Neural progenitor cell (in vitro differentiated cells): ENCODE measurements at regions not wholly inside any gene's neighbourhood (a gene's known extent, or its start where the extent isn't known, plus 50 kb on each side); places are given as distances from the start of the nearest gene placed in this dataset.

Experiments
- DNase-seq: peaks from one replicate; pipeline ENCODE4 v3.0.0-alpha.2; 2016; ENCODE audit warnings: low spot score
- H2AFZ ChIP-seq: fragments of 200-600 bp; sonication (generic); replicated peaks from 2 replicates; pipeline ENCODE4 v1.6.1; 2016; ENCODE audit warnings: antibody characterized with exemption
- H3F3A ChIP-seq: fragments of 200-600 bp; sonication (generic); 2 replicates; pipeline ENCODE4 v1.6.1; 2016; ENCODE audit warnings: antibody characterized with exemption, low read depth
- H3K27ac ChIP-seq: fragments of 200-600 bp; sonication (generic); 2 replicates; pipeline ENCODE4 v1.5.1; 2016; ENCODE audit warnings: mild to moderate bottlenecking
- H3K27me3 ChIP-seq: fragments of 200-600 bp; sonication (generic); 2 replicates; pipeline ENCODE4 v1.6.1; 2016; ENCODE audit warnings: mild to moderate bottlenecking, moderate library complexity
- H3K36me3 ChIP-seq: fragments of 200-600 bp; sonication (generic); 2 replicates; pipeline ENCODE4 v1.5.1; 2016
- H3K4me1 ChIP-seq: fragments of 200-600 bp; sonication (generic); 2 replicates; pipeline ENCODE4 v1.6.1; 2016; ENCODE audit warnings: mixed run types
- H3K4me2 ChIP-seq: fragments of 200-600 bp; sonication (generic); 2 replicates; pipeline ENCODE4 v1.6.1; 2016
- H3K4me3 ChIP-seq: fragments of 200-600 bp; sonication (generic); 2 replicates; pipeline ENCODE4 v1.5.1; 2016
- H3K79me2 ChIP-seq: fragments of 200-600 bp; sonication (generic); 2 replicates; pipeline ENCODE4 v1.6.1; 2016; ENCODE audit warnings: low read depth
- H3K9ac ChIP-seq: fragments of 200-600 bp; sonication (generic); 2 replicates; pipeline ENCODE4 v1.6.1; 2016
- H3K9me3 ChIP-seq: fragments of 200-600 bp; sonication (generic); 2 replicates; pipeline ENCODE4 v1.5.1; 2016; ENCODE audit warnings: low read depth
- H4K20me1 ChIP-seq: fragments of 200-600 bp; sonication (generic); 2 replicates; pipeline ENCODE4 v1.6.1; 2016; ENCODE audit warnings: low read depth
- H3K27ac Mint-ChIP-seq: 3 replicates; pipeline ENCODE4 v1.8.0; 2021; ENCODE audit warnings: mixed read lengths
- H3K27me3 Mint-ChIP-seq: 2 replicates; pipeline ENCODE4 v1.8.0; 2022; ENCODE audit warnings: low read depth, mild to moderate bottlenecking, inconsistent platforms, moderate library complexity, mixed read lengths; ENCODE audit not compliant: insufficient read depth
- H3K36me3 Mint-ChIP-seq: 3 replicates; pipeline ENCODE4 v1.8.0; 2021; ENCODE audit warnings: mixed read lengths
- H3K4me1 Mint-ChIP-seq: 3 replicates; pipeline ENCODE4 v1.8.0; 2021; ENCODE audit warnings: mixed read lengths
- H3K4me3 Mint-ChIP-seq: 3 replicates; pipeline ENCODE4 v1.8.0; 2021; ENCODE audit warnings: mild to moderate bottlenecking, moderate library complexity, mixed read lengths
- H3K9me3 Mint-ChIP-seq: 3 replicates; pipeline ENCODE4 v1.8.0; 2020; ENCODE audit warnings: mixed read lengths
- CTCF ChIP-seq: fragments of 200-600 bp; sonication (generic); IDR thresholded peaks from 2 replicates; pipeline ENCODE4 v1.5.1; 2017; ENCODE audit warnings: antibody characterized with exemption, mild to moderate bottlenecking
- EZH2 ChIP-seq: fragments of 200-600 bp; sonication (generic); IDR thresholded peaks from 2 replicates; pipeline ENCODE4 v1.6.1; 2017; ENCODE audit warnings: antibody characterized with exemption, mild to moderate bottlenecking, moderate library complexity
- EZH2phosphoT487 ChIP-seq: fragments of 200-600 bp; sonication (generic); IDR thresholded peaks from 2 replicates; pipeline ENCODE4 v1.6.1; 2017; ENCODE audit warnings: antibody characterized with exemption

DNA sequence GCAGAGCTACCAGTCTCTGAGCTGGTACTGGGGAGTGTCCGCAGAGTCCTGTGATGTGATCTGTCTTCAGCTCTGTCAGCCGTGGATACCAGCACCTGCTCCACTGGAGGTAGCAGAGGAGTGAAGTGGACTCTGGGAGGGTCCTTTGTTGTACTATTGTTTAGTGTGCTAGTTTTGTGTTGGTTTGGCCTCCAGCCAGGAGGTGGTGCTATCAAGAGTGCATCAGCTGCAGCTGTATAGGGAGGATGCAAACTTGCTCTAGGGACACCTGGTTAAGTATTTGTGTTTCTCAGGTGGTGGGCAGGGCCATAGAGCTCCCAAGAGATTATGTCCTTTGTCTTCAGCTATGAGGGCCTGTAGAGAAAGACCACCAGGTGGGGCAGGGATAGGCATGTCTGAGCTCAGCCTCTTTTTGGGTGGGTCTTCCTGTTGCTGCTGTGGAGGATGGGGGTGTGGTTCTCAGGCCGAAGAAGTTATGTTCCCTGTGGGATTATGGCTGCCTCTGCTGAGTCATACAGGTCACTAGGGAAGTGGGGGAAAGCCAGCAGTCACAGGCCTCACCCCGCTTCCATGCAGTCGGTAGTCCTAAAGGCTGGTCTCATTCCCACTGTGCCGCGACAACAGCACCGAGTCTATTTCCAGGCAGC lies 443.2 kb upstream of the TBL1XR1 start:
- DNase-seq, result no peak
- H3K36me3 ChIP-seq, result no peaks in the 10 kb centered on the region
- no peak overlapping the region for H3K4me3 Mint-ChIP-seq
- H3K36me3 Mint-ChIP-seq, result peaks cover 3% of the 10 kb centered on the region
- peaks cover 9% of the 10 kb centered on the region for H3K4me1 ChIP-seq
- no peak overlapping the region for H3K9ac ChIP-seq
- no peak overlapping the region for H3K4me2 ChIP-seq
- H3K27me3 Mint-ChIP-seq, result peaks cover 2% of the 10 kb centered on the region
- H4K20me1 ChIP-seq, result no peaks in the 10 kb centered on the region
- peaks cover 8% of the 10 kb centered on the region for H3K4me1 Mint-ChIP-seq
- no peak overlapping the region for H3K4me3 ChIP-seq
- H3K27ac ChIP-seq, result no peak overlapping the region
- H2AFZ ChIP-seq, result no peak overlapping the region
- TF ChIP-seq CTCF (no peak), EZH2phosphoT487 (no peak), EZH2 (no peak)
- H3K9me3 Mint-ChIP-seq, result peaks cover 15% of the 10 kb centered on the region
- no peaks in the 10 kb centered on the region for H3K27me3 ChIP-seq
- no peak overlapping the region for H3K27ac Mint-ChIP-seq
- H3K9me3 ChIP-seq, result no peaks in the 10 kb centered on the region
- H3K79me2 ChIP-seq, result no peaks in the 10 kb centered on the region
- no peaks in the 10 kb centered on the region for H3F3A ChIP-seq

DNA sequence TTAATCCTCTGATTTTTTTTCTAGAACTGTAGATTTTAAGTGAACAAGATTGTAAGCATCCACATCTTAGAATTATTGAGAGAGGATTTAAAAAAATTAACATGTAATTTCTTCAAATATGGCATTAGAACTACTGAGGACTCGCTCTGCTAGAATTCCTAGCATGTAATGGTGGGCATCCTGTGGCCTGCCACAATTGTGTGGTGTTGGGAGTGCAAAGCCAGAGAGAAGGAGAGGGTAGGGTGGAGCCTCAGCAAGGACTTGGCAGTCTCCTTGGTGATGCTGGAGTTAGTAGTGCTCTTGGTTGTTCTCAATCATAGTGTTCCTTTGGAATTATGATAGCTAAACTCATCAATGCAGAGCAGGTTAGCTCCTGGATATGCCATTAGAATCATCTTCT lies 443.9 kb upstream of the TBL1XR1 start:
- H3K36me3 Mint-ChIP-seq, result peaks cover 1% of the 10 kb centered on the region
- H3K27me3 Mint-ChIP-seq, result peaks cover 2% of the 10 kb centered on the region
- Histone ChIP-seq H3K36me3 (no peaks in the 10 kb centered on the region), H2AFZ (no peak overlapping the region), H4K20me1 (no peaks in the 10 kb centered on the region), H3K9ac (no peak overlapping the region), H3K79me2 (no peaks in the 10 kb centered on the region), H3K4me3 (no peak overlapping the region), H3F3A (no peaks in the 10 kb centered on the region), H3K27me3 (no peaks in the 10 kb centered on the region), H3K9me3 (no peaks in the 10 kb centered on the region), H3K4me1 (peaks cover 9% of the 10 kb centered on the region), H3K4me2 (no peak overlapping the region), H3K27ac (no peak overlapping the region)
- peaks cover 12% of the 10 kb centered on the region for H3K9me3 Mint-ChIP-seq
- no peak for DNase-seq
- TF ChIP-seq EZH2phosphoT487, result no peak
- no peak for TF ChIP-seq EZH2
- no peak for TF ChIP-seq CTCF
- H3K4me3 Mint-ChIP-seq, result no peak overlapping the region
- H3K27ac Mint-ChIP-seq, result no peak overlapping the region
- peaks cover 8% of the 10 kb centered on the region for H3K4me1 Mint-ChIP-seq

DNA sequence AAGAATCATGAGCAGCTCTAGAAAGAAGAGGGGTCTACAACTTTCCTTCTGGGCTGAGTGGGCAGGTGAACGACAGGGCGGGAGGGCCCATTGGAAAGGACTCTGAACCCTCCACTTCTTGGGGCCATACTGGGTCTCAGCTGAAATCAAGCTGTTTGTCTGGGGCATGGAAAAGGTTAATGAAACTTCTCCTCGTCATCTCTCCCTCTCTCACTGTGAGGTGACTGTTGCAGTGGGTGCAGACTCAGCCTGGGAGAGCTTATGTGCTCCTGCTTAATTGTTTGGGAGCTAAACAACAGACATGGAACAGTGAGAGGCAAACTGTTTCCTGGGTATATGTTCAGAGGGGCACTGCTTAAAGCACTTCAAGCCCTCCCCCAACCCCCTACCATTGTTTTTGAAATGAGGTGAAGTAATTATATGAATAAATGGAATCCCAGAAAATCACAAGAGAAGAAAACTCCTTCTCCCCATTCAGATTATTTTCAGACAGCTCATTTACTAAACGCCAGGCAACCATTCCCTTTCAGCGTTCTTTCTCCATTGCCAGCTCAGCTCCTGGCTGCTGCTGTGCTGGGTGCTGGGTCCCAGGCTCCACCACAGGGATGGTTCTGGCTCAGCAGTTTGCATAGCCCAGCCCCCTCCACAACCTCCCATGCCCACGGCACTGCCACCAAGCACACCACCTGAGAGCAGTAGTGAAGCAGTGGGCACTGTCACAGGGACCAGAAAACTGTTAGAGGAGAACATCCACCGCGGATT lies 444.9 kb upstream of the TBL1XR1 start:
- Histone ChIP-seq H3K4me2 (no peak overlapping the region), H3K79me2 (no peaks in the 10 kb centered on the region), H3K36me3 (no peaks in the 10 kb centered on the region), H3K4me1 (peaks cover 9% of the 10 kb centered on the region), H3K9me3 (no peaks in the 10 kb centered on the region), H3K27me3 (no peaks in the 10 kb centered on the region), H3K27ac (no peak overlapping the region), H2AFZ (peak overlapping the region; percentile 76), H3K9ac (no peak overlapping the region), H3K4me3 (no peak overlapping the region), H4K20me1 (no peaks in the 10 kb centered on the region), H3F3A (no peaks in the 10 kb centered on the region)
- peaks cover 14% of the 10 kb centered on the region for H3K4me1 Mint-ChIP-seq
- H3K27me3 Mint-ChIP-seq, result peaks cover 2% of the 10 kb centered on the region
- peaks cover 8% of the 10 kb centered on the region for H3K9me3 Mint-ChIP-seq
- no peak for TF ChIP-seq CTCF
- no peak for TF ChIP-seq EZH2phosphoT487
- no peak for TF ChIP-seq EZH2
- peak overlapping the region; percentile 6 for H3K27ac Mint-ChIP-seq
- no peak overlapping the region for H3K4me3 Mint-ChIP-seq
- no peak for DNase-seq
- peaks cover 1% of the 10 kb centered on the region for H3K36me3 Mint-ChIP-seq
